Calu3 (cell line): ENCODE measurements at regions not wholly inside any gene's neighbourhood (a gene's known extent, or its start where the extent isn't known, plus 50 kb on each side); places are given as distances from the start of the nearest gene placed in this dataset.

ENCODE experiments used
- BruUV-seq: library from RNA; stranded (reverse); fragments of 400-500 nt; replicated peaks from 2 replicates; lab custom pipeline; 2021; lab: Mats Ljungman, UMichigan
- CTCF ChIA-PET: fragments of 300-600 bp; sonication (Branson Sonifier 250); formaldehyde crosslinking; loops from one replicate; lab custom pipeline; 2022; ENCODE audit warnings: antibody characterized with exemption; lab: Charles Lee
- DNase-seq: peaks from one replicate; pipeline ENCODE4 v3.0.0; 2022
- H3K27ac Mint-ChIP-seq: one replicate; pipeline ENCODE4 v1.8.0; 2022; ENCODE audit warnings: mixed read lengths; ENCODE audit not compliant: unreplicated experiment
- H3K27me3 Mint-ChIP-seq: one replicate; pipeline ENCODE4 v1.8.0; 2022; ENCODE audit warnings: mixed read lengths; ENCODE audit not compliant: unreplicated experiment
- H3K36me3 Mint-ChIP-seq: one replicate; pipeline ENCODE4 v1.8.0; 2022; ENCODE audit warnings: mild to moderate bottlenecking, moderate library complexity, mixed read lengths; ENCODE audit not compliant: insufficient read depth, unreplicated experiment
- H3K4me1 Mint-ChIP-seq: one replicate; pipeline ENCODE4 v1.8.0; 2022; ENCODE audit warnings: mild to moderate bottlenecking, low read depth, mixed read lengths; ENCODE audit not compliant: unreplicated experiment
- H3K4me3 Mint-ChIP-seq: one replicate; pipeline ENCODE4 v1.8.0; 2022; ENCODE audit warnings: mild to moderate bottlenecking, low read depth, moderate library complexity, mixed read lengths; ENCODE audit not compliant: unreplicated experiment
- H3K9me3 Mint-ChIP-seq: one replicate; pipeline ENCODE4 v1.8.0; 2022; ENCODE audit warnings: low read depth, mixed read lengths; ENCODE audit not compliant: unreplicated experiment
- CTCF ChIP-seq: fragments of 200-600 bp; IDR thresholded peaks from one replicate; pipeline ENCODE4 v1.8.0; 2022; ENCODE audit warnings: antibody characterized with exemption; ENCODE audit not compliant: unreplicated experiment
- intact Hi-C: fragments of 100-400 bp; cut with micrococcal nuclease; formaldehyde crosslinking; loops from one replicate; pipeline ENCODE4 v1.10.0; 2022; ENCODE audit not compliant: unreplicated experiment

- Mint-ChIP-seq H3K4me1 (peaks cover 54% of the 10 kb centered on the region), H3K4me3 (no peak overlapping the region), H3K27me3 (no peaks in the 10 kb centered on the region), H3K27ac (peak overlapping the region; percentile 17), H3K36me3 (no peaks in the 10 kb centered on the region), H3K9me3 (no peaks in the 10 kb centered on the region)
- CTCF ChIA-PET: no interaction called here
- intact Hi-C loops: loop anchor here (5.0 kb wide), 1 partner anchor 42 kb away; no protein-coding TSS in a partner anchor
- no TSS peak for BruUV-seq
- no peak for DNase-seq
- TF ChIP-seq CTCF: no peak
These were observed 141.4 kb downstream of the PHLDA1 start for GRCh38 chr12:75890141-75890540.

- no peak for TF ChIP-seq CTCF
- H3K27ac Mint-ChIP-seq: peak overlapping the region; percentile 3
- no peak overlapping the region for H3K4me3 Mint-ChIP-seq
- no TSS peak for BruUV-seq
- no peaks in the 10 kb centered on the region for H3K9me3 Mint-ChIP-seq
- intact Hi-C loops: no loop called here
- H3K4me1 Mint-ChIP-seq: peaks cover 55% of the 10 kb centered on the region
- CTCF ChIA-PET: no interaction called here
- H3K27me3 Mint-ChIP-seq: no peaks in the 10 kb centered on the region
- H3K36me3 Mint-ChIP-seq: no peaks in the 10 kb centered on the region
- DNase-seq: peak; percentile 14
These were observed 142.5 kb downstream of the PHLDA1 start for GRCh38 chr12:75888874-75889613.

GRCh38 chr12:75888399-75888798 is 143.2 kb downstream of the PHLDA1 start:
- no TSS peak for BruUV-seq
- peaks cover 59% of the 10 kb centered on the region for H3K4me1 Mint-ChIP-seq
- no peaks in the 10 kb centered on the region for H3K27me3 Mint-ChIP-seq
- peaks cover 3% of the 10 kb centered on the region for H3K9me3 Mint-ChIP-seq
- H3K27ac Mint-ChIP-seq: no peak overlapping the region
- CTCF ChIA-PET: no interaction called here
- H3K4me3 Mint-ChIP-seq: no peak overlapping the region
- no peak for DNase-seq
- H3K36me3 Mint-ChIP-seq: no peaks in the 10 kb centered on the region
- no peak for TF ChIP-seq CTCF
- intact Hi-C loops: no loop called here

- CTCF ChIA-PET: no interaction called here
These were observed 143.6 kb downstream of the PHLDA1 start for GRCh38 chr12:75887979-75888378.

More at GRCh38 chr12:75887979-75888378, 143.6 kb downstream of the PHLDA1 start:
- Mint-ChIP-seq H3K36me3 (no peaks in the 10 kb centered on the region), H3K9me3 (peaks cover 3% of the 10 kb centered on the region), H3K4me3 (no peak overlapping the region), H3K27ac (no peak overlapping the region), H3K4me1 (peaks cover 59% of the 10 kb centered on the region), H3K27me3 (no peaks in the 10 kb centered on the region)
- intact Hi-C loops: no loop called here
- no peak for TF ChIP-seq CTCF
- no peak for DNase-seq
- no TSS peak for BruUV-seq
